Loucy (cell line): ENCODE measurements at regions not wholly inside any gene's neighbourhood (a gene's known extent, or its start where the extent isn't known, plus 50 kb on each side); places are given as distances from the start of the nearest gene placed in this dataset.

ENCODE experiments used
- H2AFZ ChIP-seq: fragments of 200-600 bp; sonication (generic); 2 replicates; pipeline ENCODE4 v1.6.0; 2016; ENCODE audit warnings: antibody characterized with exemption, mild to moderate bottlenecking, low read length, moderate library complexity
- H3F3A ChIP-seq: fragments of 200-600 bp; 2 replicates; pipeline ENCODE4 v1.6.0; 2016; ENCODE audit warnings: antibody characterized with exemption, low read depth, mild to moderate bottlenecking
- H3K27me3 ChIP-seq: fragments of 200-600 bp; sonication (generic); 2 replicates; pipeline ENCODE4 v1.6.1; 2014; ENCODE audit warnings: low read length, mild to moderate bottlenecking; ENCODE audit not compliant: insufficient read depth, poor library complexity, severe bottlenecking
- H3K36me3 ChIP-seq: fragments of 200-600 bp; sonication (generic); 2 replicates; pipeline ENCODE4 v1.6.1; 2016; ENCODE audit warnings: low read length; ENCODE audit not compliant: insufficient read depth
- H3K4me1 ChIP-seq: fragments of 200-600 bp; sonication (generic); 2 replicates; pipeline ENCODE4 v1.5.1; 2014; ENCODE audit warnings: low read length, mild to moderate bottlenecking; ENCODE audit not compliant: insufficient read depth, poor library complexity, severe bottlenecking
- H3K4me2 ChIP-seq: fragments of 200-600 bp; sonication (generic); 2 replicates; pipeline ENCODE4 v1.6.0; 2014; ENCODE audit warnings: antibody characterized with exemption, low read length, low read depth, mild to moderate bottlenecking; ENCODE audit not compliant: poor library complexity, severe bottlenecking
- H3K4me3 ChIP-seq: fragments of 200-600 bp; sonication (generic); 2 replicates; pipeline ENCODE4 v1.5.1; 2014; ENCODE audit warnings: low read length, mild to moderate bottlenecking, mixed read lengths; ENCODE audit not compliant: poor library complexity, severe bottlenecking
- H3K79me2 ChIP-seq: fragments of 200-600 bp; sonication (generic); 2 replicates; pipeline ENCODE4 v1.6.1; 2014; ENCODE audit warnings: low read length; ENCODE audit not compliant: insufficient read depth
- H3K9ac ChIP-seq: fragments of 200-600 bp; sonication (generic); 2 replicates; pipeline ENCODE4 v1.6.0; 2014; ENCODE audit warnings: mild to moderate bottlenecking, low read depth, low read length, moderate library complexity; ENCODE audit not compliant: poor library complexity, severe bottlenecking
- H3K9me2 ChIP-seq: fragments of 200-600 bp; sonication (generic); replicated peaks from 2 replicates; pipeline ENCODE4 v1.6.1; 2016; ENCODE audit warnings: low read depth, low read length, mixed read lengths
- H3K9me3 ChIP-seq: fragments of 200-600 bp; sonication (generic); 2 replicates; pipeline ENCODE4 v1.6.1; 2014; ENCODE audit warnings: mild to moderate bottlenecking, antibody characterized with exemption, low read length, low read depth; ENCODE audit not compliant: insufficient read depth
- H4K20me1 ChIP-seq: fragments of 200-600 bp; sonication (generic); 2 replicates; pipeline ENCODE4 v1.6.0; 2014; ENCODE audit warnings: antibody characterized with exemption, low read length, mild to moderate bottlenecking; ENCODE audit not compliant: insufficient read depth, poor library complexity, severe bottlenecking
- EZH2phosphoT487 ChIP-seq: fragments of 200-600 bp; IDR thresholded peaks from 2 replicates; pipeline ENCODE4 v1.6.1; 2018; ENCODE audit warnings: antibody characterized with exemption, mild to moderate bottlenecking, moderate library complexity, borderline replicate concordance
- TF ChIP-seq, protein P1 (sequence below): fragments of 200-600 bp; sonication (generic); conservative IDR thresholded peaks from 2 replicates; pipeline ENCODE4 v1.5.1; 2014; ENCODE audit warnings: mild to moderate bottlenecking, antibody characterized with exemption, low read length

DNA sequence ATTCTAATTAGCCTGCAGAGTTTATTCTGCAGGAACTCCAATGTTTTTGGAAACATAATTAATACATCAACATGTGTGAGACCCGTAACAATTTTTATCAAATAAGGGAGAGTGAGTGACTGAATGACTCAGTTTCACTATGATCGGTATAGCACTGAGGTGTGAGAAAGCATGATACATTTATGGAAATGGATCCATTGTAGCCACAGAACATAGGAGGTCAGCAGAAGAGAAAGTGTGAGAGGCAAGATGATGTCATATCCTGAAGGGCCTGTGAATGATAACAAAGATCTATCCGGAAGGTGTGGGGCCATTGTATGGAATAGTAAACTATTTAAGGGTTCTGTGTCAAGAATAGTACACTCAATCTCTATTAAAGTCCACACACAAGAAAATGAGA, 1406.1 kb upstream of the TENM4 start:
- no peak overlapping the region for H3K9ac ChIP-seq
- TF ChIP-seq, protein P1, sequence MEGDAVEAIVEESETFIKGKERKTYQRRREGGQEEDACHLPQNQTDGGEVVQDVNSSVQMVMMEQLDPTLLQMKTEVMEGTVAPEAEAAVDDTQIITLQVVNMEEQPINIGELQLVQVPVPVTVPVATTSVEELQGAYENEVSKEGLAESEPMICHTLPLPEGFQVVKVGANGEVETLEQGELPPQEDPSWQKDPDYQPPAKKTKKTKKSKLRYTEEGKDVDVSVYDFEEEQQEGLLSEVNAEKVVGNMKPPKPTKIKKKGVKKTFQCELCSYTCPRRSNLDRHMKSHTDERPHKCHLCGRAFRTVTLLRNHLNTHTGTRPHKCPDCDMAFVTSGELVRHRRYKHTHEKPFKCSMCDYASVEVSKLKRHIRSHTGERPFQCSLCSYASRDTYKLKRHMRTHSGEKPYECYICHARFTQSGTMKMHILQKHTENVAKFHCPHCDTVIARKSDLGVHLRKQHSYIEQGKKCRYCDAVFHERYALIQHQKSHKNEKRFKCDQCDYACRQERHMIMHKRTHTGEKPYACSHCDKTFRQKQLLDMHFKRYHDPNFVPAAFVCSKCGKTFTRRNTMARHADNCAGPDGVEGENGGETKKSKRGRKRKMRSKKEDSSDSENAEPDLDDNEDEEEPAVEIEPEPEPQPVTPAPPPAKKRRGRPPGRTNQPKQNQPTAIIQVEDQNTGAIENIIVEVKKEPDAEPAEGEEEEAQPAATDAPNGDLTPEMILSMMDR: no peak
- no peak for TF ChIP-seq EZH2phosphoT487
- H3K9me2 ChIP-seq: no peaks in the 10 kb centered on the region
- no peaks in the 10 kb centered on the region for H3K9me3 ChIP-seq
- no peaks in the 10 kb centered on the region for H3F3A ChIP-seq
- H3K79me2 ChIP-seq: no peaks in the 10 kb centered on the region
- H3K4me2 ChIP-seq: no peak overlapping the region
- no peaks in the 10 kb centered on the region for H3K36me3 ChIP-seq
- H2AFZ ChIP-seq: no peak overlapping the region
- H3K4me3 ChIP-seq: no peak overlapping the region
- no peaks in the 10 kb centered on the region for H3K27me3 ChIP-seq
- H4K20me1 ChIP-seq: no peaks in the 10 kb centered on the region
- no peaks in the 10 kb centered on the region for H3K4me1 ChIP-seq

DNA sequence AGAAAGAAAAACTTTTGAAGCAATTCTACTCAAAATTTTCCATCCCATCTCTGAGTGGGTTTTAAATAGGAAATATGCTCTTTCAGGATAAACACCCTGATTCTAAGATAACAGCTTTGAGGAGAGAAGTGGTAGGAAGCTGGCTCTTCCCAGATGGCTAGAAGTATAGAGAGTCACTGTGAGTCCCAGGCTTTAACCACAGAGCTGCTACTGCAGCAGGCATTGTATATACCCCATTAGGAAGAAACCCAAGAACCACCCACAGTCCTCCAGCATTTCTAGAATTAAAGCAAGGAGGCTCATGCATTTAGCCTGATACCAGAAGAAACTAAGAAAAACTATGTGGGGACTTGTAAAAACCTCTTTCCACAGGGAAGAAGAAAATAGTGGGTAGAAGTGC, 1405.6 kb upstream of the TENM4 start:
- H3K9me3 ChIP-seq: no peaks in the 10 kb centered on the region
- H4K20me1 ChIP-seq: no peaks in the 10 kb centered on the region
- TF ChIP-seq, protein P1: no peak
- TF ChIP-seq EZH2phosphoT487: no peak
- no peaks in the 10 kb centered on the region for H3K36me3 ChIP-seq
- H3K27me3 ChIP-seq: no peaks in the 10 kb centered on the region
- no peaks in the 10 kb centered on the region for H3K9me2 ChIP-seq
- H3F3A ChIP-seq: no peaks in the 10 kb centered on the region
- no peak overlapping the region for H3K4me3 ChIP-seq
- H2AFZ ChIP-seq: no peak overlapping the region
- no peak overlapping the region for H3K9ac ChIP-seq
- no peak overlapping the region for H3K4me2 ChIP-seq
- H3K4me1 ChIP-seq: no peaks in the 10 kb centered on the region
- no peaks in the 10 kb centered on the region for H3K79me2 ChIP-seq

DNA sequence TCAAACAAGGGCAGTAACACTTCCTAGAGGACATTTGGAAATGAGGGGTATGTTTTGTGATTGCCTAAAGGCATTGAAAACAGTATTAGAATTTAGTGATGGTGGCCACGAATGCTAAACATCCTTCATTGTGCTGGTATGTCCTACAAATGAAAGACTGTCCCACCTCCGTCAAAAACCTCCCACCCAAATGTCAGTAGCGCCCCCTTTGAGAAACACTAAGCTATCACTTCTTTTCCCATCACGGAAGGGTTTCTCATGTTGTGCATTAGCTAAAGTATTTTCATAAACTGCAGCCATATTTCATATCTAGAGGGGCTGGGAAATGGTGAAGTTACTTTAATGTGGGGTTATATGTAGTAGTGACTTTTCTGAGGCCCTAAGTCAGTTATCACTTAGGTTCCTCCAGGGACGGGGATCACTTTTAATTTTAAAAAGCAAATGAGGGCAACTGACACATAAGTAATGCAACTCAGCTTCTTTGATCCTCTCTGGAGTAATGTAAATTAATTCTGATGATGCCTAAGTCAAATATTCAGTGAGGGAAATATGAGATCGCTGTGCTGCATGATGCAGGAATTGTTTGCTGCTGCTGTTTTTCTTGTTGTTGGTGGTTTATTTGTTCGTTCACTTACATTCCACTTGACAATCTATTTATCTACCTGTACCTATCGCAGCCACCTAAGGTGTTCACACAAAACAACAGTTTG, 1403.4 kb upstream of the TENM4 start:
- no peaks in the 10 kb centered on the region for H3K27me3 ChIP-seq
- no peak overlapping the region for H3K4me3 ChIP-seq
- H2AFZ ChIP-seq: no peak overlapping the region
- no peak for TF ChIP-seq EZH2phosphoT487
- TF ChIP-seq, protein P1: no peak
- H3K79me2 ChIP-seq: no peaks in the 10 kb centered on the region
- H3K9me3 ChIP-seq: no peaks in the 10 kb centered on the region
- H3K4me2 ChIP-seq: no peak overlapping the region
- H3K4me1 ChIP-seq: no peaks in the 10 kb centered on the region
- no peaks in the 10 kb centered on the region for H3F3A ChIP-seq
- no peaks in the 10 kb centered on the region for H3K36me3 ChIP-seq
- H3K9ac ChIP-seq: no peak overlapping the region
- no peaks in the 10 kb centered on the region for H4K20me1 ChIP-seq
- no peaks in the 10 kb centered on the region for H3K9me2 ChIP-seq
